GM19239 (cell line): ENCODE measurements at regions not wholly inside any gene's neighbourhood (a gene's known extent, or its start where the extent isn't known, plus 50 kb on each side); places are given as distances from the start of the nearest gene placed in this dataset.
"Not testable (repeated sequence)": the region's sequence is repeated elsewhere in the genome, so short reads cannot be mapped to it uniquely, and the experiment has no call there.

Source experiments
- DNase-seq: peaks from one replicate; pipeline ENCODE4 v3.0.0; 2011; ENCODE audit warnings: low spot score; ENCODE audit not compliant: insufficient read length
- FAIRE-seq: peaks from 2 replicates; lab custom pipeline; 2011; peaks lifted over from hg19 to GRCh38; lab: Jason Lieb, UNC

GRCh38 chr1:221880182-221880581 is 138.3 kb upstream of the DUSP10 start:
- FAIRE-seq (no peak), DNase-seq (no peak)

GRCh38 chr1:221878134-221878533 is 136.2 kb upstream of the DUSP10 start:
- FAIRE-seq: no peak
- peak; percentile 8 for DNase-seq

- no peak for DNase-seq
- peak; percentile 11 for FAIRE-seq
Observed at GRCh38 chr1:221877311-221877710, 135.4 kb upstream of the DUSP10 start.

GRCh38 chr1:221875004-221875330 is 133.1 kb upstream of the DUSP10 start:
- DNase-seq (no peak), FAIRE-seq (no peak)

DNA sequence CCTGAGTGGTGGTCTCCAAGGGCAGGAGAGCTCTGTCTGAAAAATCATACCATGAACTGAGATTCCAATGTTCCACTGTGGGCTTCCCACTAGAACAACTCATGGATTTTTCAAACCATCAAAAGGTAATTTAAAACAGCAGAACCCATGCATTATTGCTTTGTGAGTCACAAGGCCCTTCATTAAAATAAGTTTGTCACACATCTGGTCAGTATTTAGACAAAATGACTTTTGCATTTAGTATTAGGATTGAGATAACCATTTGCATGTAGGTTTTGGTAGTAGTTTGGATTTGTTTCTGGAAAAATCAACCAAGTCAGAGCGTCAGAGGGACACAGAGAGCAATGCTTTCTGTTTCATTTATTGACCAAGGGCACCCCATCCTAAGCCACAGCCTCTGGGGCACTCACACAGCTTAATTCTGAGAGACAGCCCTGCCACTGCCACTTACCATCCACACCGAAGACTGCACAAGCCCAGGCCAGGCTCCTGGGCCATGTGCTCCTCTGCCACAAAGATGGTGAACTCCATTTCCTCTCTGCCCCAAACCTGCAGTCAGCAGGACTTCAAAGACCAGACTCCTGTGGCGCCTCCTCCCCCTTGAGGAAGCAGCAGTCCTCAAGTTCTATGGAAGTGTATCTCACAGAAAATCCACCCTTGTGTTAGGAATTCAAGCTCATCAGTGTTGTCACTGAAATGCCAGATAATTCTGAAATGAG is 132.6 kb upstream of the DUSP10 start:
- FAIRE-seq (peak; percentile 23), DNase-seq (no peak)

DNA sequence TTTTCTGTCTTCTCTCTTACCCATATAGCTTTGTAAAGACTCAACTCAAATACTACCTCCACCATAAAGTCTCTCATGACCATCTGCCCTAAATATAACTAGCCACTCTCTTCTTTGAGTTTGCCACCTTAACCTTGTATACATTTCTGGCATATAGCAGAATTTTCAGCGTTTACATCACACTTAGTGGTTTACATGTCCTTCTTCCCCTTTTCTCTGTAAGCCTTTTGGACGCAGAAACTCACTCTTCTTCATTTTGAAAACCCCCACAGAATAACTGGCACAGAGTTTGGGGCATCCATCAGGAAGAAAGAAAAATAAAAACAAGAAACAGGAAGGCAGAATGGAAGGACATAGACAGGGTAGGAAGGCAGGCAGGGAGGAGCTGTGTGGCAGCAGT is 131.8 kb upstream of the DUSP10 start:
- FAIRE-seq (no peak), DNase-seq (no peak)

GRCh38 chr1:221871056-221871455 is 129.2 kb upstream of the DUSP10 start:
- DNase-seq (no peak), FAIRE-seq (no peak)

DNA sequence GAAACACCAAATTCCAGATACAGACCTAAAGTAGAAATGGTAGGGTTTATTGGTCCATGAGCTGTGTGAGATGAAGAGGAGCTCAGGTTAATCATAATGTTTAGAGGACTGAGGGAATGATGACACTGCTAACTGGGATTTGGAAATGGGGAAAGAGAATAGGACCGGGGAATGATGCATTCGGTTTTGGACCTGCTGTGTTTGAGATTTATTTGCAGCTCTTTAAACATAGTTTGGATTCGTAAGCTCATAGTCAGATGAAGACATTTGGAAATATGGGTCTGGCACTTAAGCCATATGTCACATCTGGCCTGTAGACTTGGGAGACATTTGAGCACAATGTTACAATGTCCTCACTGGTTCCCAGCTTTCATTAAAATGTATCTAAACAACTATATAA is 127.9 kb upstream of the DUSP10 start:
- FAIRE-seq (no peak), DNase-seq (no peak)

- no peak for FAIRE-seq
- DNase-seq: no peak
Observed at GRCh38 chr1:221868593-221869303, 126.9 kb upstream of the DUSP10 start.

- no peak for FAIRE-seq
- no peak for DNase-seq
Observed at GRCh38 chr1:221867003-221867402, 125.1 kb upstream of the DUSP10 start.

DNA sequence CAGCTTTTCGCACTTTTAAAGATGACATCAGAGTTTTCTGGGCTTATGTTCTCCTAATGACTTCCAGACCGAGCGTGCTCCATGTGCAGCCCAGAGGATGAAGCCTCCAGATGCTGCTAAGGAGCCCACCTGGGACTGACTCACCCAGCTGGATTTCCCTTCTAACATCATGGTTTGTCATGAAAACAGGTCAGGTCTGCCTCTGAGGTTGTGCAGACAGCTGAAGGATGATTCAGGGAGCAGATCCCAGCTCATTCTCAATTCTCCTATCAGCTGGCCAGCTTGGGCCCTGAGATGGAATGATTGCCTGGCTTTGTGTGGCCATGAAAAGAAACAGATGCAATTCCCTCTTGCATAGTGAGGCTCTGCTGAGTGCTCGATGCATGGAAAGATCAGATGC is 123.9 kb upstream of the DUSP10 start:
- no peak for DNase-seq
- FAIRE-seq: no peak

- no peak for DNase-seq
- peak; percentile 54 for FAIRE-seq
Observed at GRCh38 chr1:221863635-221864034, 121.7 kb upstream of the DUSP10 start.

- DNase-seq: no peak
- no peak for FAIRE-seq
Observed at GRCh38 chr1:221862971-221863370, 121.1 kb upstream of the DUSP10 start.

GRCh38 chr1:221858818-221859611 is 117.1 kb upstream of the DUSP10 start:
- no peak for DNase-seq
- no peak for FAIRE-seq

DNA sequence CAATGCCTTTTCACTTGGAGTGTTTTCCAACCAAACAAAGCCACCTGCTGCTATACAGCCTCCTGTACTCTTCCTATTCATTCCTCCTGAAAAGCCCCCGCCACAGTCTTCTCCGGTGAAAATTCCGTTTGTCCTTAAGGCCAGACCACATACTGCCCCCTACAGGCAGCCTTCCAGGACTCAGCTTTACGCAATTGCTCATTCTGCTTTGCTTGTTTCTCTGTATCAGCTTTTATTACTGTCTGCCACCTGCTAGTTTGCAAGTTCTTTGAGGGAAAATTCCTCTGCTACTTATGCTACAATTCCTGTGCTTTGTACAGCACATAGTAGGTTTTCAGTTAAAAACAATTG is 115.2 kb upstream of the DUSP10 start:
- not testable (repeated sequence) for DNase-seq
- FAIRE-seq: peak; percentile 21

DNA sequence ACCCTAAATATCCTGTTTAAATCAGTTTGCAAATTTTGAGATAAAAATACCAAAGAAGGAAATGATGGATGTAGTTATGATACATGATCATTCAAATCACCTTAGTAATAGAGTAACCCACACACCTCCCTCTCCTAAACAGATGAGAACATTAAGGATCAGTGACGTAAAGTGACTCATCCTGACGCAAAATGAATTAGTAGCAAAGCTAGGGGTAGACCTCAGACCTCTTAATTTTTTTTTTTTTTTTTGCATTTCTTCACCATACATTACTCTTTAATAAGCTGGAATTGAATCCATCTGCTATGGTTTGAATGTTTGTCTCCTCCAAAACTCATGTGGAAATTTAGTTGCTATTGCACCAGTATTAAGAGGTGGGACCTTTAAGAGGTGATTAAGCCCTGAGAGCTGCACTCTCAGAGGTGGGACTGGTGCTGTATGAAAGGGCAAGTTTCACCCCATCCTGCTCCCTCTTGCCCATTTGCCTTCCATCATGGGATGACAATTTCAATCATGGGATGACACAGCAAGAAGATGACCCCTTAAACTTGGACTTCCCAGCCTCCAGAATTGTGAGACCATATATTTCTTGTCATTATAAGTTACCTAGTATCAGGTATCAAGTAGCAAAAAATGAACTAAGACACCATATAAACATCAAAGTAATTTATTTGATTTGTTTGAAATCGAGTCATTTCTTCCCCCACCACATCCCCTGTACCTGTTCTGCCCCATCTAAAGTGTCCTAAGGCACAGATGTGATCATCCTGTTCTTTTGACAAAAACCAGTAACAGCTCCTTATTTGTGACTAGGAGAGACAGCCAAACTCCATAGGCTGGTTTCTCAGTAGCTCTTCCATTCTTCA is 114.6 kb upstream of the DUSP10 start:
- no peak for DNase-seq
- peak; percentile 80 for FAIRE-seq

DNA sequence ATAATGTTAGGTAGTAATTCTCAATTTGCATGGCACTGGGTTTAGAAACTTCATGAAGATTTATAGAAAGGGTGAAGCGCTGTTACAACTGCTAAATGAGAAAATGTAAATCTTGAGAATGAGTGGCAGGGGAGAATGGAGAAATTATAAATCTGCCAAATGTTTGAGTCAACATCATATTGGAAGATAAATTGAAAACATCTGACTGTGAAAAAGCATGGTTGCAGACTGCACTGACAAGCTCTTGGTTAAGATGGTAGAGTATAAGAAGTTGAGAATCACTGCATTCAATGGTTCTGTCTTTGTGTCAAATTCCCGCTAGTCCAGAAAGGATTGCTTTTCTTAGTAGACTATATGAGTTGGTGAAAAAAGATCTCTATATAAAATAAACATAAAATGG is 113.3 kb upstream of the DUSP10 start:
- DNase-seq (no peak), FAIRE-seq (no peak)

DNA sequence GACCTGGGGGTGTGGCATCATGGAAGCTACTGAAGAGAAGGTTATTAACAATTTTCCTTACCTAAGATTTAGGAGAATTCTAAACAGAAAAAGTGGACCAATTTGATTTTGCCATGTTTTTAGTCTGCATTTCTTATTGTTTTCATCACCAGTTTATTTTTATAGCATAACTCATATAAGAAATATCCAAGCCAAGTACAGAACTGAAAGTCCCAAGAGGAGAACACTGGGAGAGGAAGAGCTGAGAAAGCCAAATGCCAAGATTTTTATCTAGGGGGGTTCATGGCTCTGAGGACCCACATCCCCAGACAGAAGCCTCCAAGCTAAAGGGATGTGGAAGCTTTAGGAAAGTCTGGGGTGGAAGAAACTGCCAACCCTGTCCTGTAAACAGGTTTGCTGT is 109.4 kb upstream of the DUSP10 start:
- DNase-seq: no peak

DNA sequence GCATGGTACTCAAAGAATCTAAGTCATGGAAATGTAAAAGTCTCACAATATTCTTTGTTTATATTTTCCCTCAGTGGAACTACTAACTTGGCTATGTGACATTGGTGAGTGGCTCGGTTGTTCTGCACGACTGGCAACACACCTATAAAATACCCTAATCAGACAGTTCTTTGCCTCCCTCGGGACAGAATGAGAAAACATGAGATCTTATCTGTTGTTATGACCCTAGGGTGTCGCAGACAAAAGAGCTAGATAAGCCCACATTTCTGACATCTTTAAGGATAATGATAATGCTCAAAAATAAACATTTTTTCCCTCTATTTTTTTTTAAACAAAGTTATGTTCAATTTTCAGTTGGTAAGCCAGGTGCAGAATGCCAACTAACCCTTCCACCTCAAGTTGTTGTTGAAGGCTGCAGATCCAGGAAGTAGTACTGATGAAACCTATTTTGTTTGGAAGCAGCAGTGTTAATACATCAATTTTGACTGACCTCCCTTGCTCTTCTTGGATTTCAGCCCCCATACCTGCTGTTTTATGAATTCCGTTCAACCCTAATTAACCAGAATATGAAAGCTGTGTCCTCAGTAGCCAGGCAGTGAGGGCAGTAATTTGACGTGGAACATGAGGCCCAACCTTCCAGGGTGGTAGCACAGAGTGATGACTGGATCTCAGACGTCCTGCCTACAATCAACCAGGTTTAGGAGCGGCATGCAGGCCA is 108.7 kb upstream of the DUSP10 start:
- DNase-seq: no peak
- FAIRE-seq: no peak

More for the DNA sequence above, 109.4 kb upstream of the DUSP10 start:
- FAIRE-seq: no peak

- no peak for DNase-seq
- no peak for FAIRE-seq
Observed at GRCh38 chr1:221849897-221850296, 108.0 kb upstream of the DUSP10 start.
